Brain microvascular endothelial cell (primary cell): ENCODE measurements at regions not wholly inside any gene's neighbourhood (a gene's known extent, or its start where the extent isn't known, plus 50 kb on each side); places are given as distances from the start of the nearest gene placed in this dataset.
"Not testable (repeated sequence)": the region's sequence is repeated elsewhere in the genome, so short reads cannot be mapped to it uniquely, and the experiment has no call there.

Experiments used
- DNase-seq: peaks from one replicate; pipeline ENCODE4 v3.0.0-alpha.2; 2020
- H3K27ac ChIP-seq: fragments of 250-450 bp; sonication (Bioruptor Pico); 2 replicates; pipeline ENCODE4 v1.5.1; 2020; ENCODE audit warnings: mild to moderate bottlenecking, moderate library complexity
- H3K27me3 ChIP-seq: fragments of 250-450 bp; sonication (Bioruptor Pico); replicated peaks from 2 replicates; pipeline ENCODE4 v1.5.1; 2020; ENCODE audit warnings: mild to moderate bottlenecking
- H3K36me3 ChIP-seq: fragments of 250-450 bp; sonication (Bioruptor Pico); replicated peaks from 2 replicates; pipeline ENCODE4 v1.5.1; 2020; ENCODE audit warnings: mild to moderate bottlenecking
- H3K4me3 ChIP-seq: 2 replicates; pipeline ENCODE4 v1.5.1; 2011; ENCODE audit warnings: low read depth, mild to moderate bottlenecking, control low read depth, low read length, moderate library complexity
- CTCF ChIP-seq: IDR thresholded peaks from 2 replicates; pipeline ENCODE4 v1.5.1; 2011; ENCODE audit warnings: low read depth, mild to moderate bottlenecking, moderate library complexity, low read length, control low read depth, inconsistent platforms; ENCODE audit errors: missing control alignments
- in situ Hi-C: cut with HindIII; loops from 2 replicates; pipeline ENCODE4 v1.10.0; 2017; ENCODE audit warnings: low sequenced_read_pairs, low pct_ligation_motif_present

- no peak for DNase-seq
- TF ChIP-seq CTCF = no peak
- H3K36me3 ChIP-seq = no peaks in the 10 kb centered on the region
- no peak overlapping the region for H3K27ac ChIP-seq
- no peaks in the 10 kb centered on the region for H3K27me3 ChIP-seq
- H3K4me3 ChIP-seq = no peak overlapping the region
- in situ Hi-C loops = no loop called here
Measured at GRCh38 chr9:106019702-106020101, 325.4 kb downstream of the TMEM38B start.

- in situ Hi-C loops = no loop called here
Measured at GRCh38 chr9:106020186-106020585, 325.8 kb downstream of the TMEM38B start.

GRCh38 chr9:106023455-106023854, 329.1 kb downstream of the TMEM38B start:
- in situ Hi-C loops = no loop called here
- TF ChIP-seq CTCF = no peak
- Histone ChIP-seq H3K4me3 (no peak overlapping the region), H3K27ac (no peak overlapping the region), H3K36me3 (no peaks in the 10 kb centered on the region), H3K27me3 (no peaks in the 10 kb centered on the region)
- no peak for DNase-seq

More at GRCh38 chr9:106020186-106020585, 325.8 kb downstream of the TMEM38B start:
- no peaks in the 10 kb centered on the region for H3K27me3 ChIP-seq
- H3K36me3 ChIP-seq = no peaks in the 10 kb centered on the region
- no peak for DNase-seq
- H3K4me3 ChIP-seq = no peak overlapping the region
- no peak for TF ChIP-seq CTCF
- H3K27ac ChIP-seq = no peak overlapping the region

- Histone ChIP-seq H3K36me3 (no peaks in the 10 kb centered on the region), H3K4me3 (no peak overlapping the region), H3K27ac (no peak overlapping the region), H3K27me3 (no peaks in the 10 kb centered on the region)
- no peak for DNase-seq
- in situ Hi-C loops = no loop called here
- TF ChIP-seq CTCF = peak; percentile 25
Measured at GRCh38 chr9:106025453-106025852, 331.1 kb downstream of the TMEM38B start.

GRCh38 chr9:106030146-106030545, 335.8 kb downstream of the TMEM38B start:
- H3K27me3 ChIP-seq, H3K36me3 ChIP-seq, in situ Hi-C loops, H3K4me3 ChIP-seq, DNase-seq, H3K27ac ChIP-seq: not testable (repeated sequence)

- no peak for TF ChIP-seq CTCF
Measured at GRCh38 chr9:106032978-106033377, 338.6 kb downstream of the TMEM38B start.

More at GRCh38 chr9:106032978-106033377, 338.6 kb downstream of the TMEM38B start:
- Histone ChIP-seq H3K4me3 (no peak overlapping the region), H3K27me3 (no peaks in the 10 kb centered on the region), H3K27ac (no peak overlapping the region), H3K36me3 (no peaks in the 10 kb centered on the region)
- no peak for DNase-seq
- in situ Hi-C loops = no loop called here
